GM10266 (cell line): ENCODE measurements at regions not wholly inside any gene's neighbourhood (a gene's known extent, or its start where the extent isn't known, plus 50 kb on each side); places are given as distances from the start of the nearest gene placed in this dataset.

Experiments used
- DNase-seq: peaks from one replicate; pipeline ENCODE4 v3.0.0; 2012; ENCODE audit errors: extremely low spot score
- CTCF ChIP-seq: IDR thresholded peaks from 2 replicates; pipeline ENCODE4 v1.5.1; 2012; ENCODE audit warnings: mild to moderate bottlenecking, low read depth; ENCODE audit not compliant: control insufficient read depth, insufficient read depth; ENCODE audit errors: missing control alignments

GRCh38 chr5:1744393-1745122 lies 55.1 kb downstream of the MRPL36 start:
- DNase-seq: no peak
- TF ChIP-seq CTCF: no peak

DNA sequence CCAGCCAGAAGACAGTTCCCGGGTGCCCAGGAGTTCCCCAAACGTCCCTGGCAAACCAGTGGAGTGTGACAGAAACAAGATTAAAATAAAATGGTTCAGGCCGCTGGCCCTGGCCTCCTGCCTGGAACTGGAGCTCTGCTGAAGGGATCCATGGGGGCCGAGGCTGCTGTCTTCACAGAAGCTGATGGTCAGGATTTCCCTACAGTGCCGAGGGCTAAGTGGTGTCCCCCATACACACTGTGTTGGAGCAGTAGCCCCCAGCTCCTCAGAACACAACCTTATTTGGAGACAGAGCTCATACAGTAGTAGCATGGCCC lies 55.9 kb downstream of the MRPL36 start:
- TF ChIP-seq CTCF: no peak
- DNase-seq: no peak

DNA sequence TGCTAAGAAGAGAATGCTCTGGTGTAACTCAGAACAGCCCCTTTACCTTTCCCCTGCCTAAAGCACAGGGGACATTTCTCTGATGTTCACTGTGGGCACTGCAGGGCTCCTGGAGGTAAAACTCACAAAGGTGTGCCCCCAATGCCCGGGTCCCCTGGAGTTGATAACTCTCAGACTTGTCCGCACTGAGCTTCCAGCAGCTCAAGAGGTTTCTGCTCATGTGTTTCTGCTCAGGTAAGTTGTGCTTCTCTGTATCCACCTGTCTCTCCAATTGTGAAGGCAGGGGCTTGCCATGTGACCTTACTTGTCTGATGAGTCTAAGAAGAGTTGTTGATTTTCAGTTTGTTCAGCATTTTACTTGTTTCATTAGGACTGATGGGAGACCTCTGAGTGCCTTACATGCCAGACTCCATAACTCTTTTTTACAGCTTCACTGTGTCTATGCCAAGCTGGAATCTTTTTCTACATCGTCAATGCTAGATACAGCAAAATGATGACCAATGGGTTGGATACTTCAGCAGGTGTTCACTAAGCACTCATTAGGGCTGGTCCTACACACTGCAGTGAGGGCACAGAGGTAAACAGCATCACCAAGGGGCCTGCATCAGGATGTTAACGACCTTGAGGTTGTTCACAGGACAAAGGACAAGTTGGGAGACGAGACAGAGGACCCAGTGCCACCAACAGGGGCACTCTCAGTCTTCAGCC lies 56.4 kb downstream of the MRPL36 start:
- no peak for TF ChIP-seq CTCF
- no peak for DNase-seq

GRCh38 chr5:1737790-1738405 lies 61.7 kb downstream of the MRPL36 start:
- DNase-seq: peak; percentile 75
- peak; percentile 80 for TF ChIP-seq CTCF

- DNase-seq: no peak
- peak; percentile 8 for TF ChIP-seq CTCF
Observed at GRCh38 chr5:1736889-1737711, 62.5 kb downstream of the MRPL36 start.

DNA sequence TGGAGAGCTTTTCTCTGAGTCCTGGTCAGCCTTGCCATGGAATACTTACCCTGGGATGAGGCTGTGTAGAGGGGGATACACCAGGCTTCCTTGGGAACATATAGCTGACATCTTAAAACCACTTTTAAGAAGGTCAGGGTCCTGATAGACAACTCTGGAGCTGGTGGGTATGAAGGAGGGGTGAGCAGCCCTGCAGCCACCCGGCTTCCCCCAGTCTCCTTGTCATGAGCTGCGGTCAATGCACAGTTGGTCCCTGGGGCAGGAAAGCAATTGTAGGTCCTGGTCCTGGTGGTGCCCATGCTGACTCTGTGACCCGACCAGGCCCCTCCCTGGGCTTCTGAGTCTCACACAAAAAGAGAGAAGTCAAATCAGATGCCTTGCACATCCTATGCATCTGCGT lies 63.6 kb downstream of the MRPL36 start:
- no peak for DNase-seq
- TF ChIP-seq CTCF: no peak
